SW480 (cell line): ENCODE measurements at regions not wholly inside any gene's neighbourhood (a gene's known extent, or its start where the extent isn't known, plus 50 kb on each side); places are given as distances from the start of the nearest gene placed in this dataset.

Experiments
- DNase-seq: peaks from one replicate; pipeline ENCODE4 v3.0.0-alpha.2; 2016; ENCODE audit warnings: low spot score

DNA sequence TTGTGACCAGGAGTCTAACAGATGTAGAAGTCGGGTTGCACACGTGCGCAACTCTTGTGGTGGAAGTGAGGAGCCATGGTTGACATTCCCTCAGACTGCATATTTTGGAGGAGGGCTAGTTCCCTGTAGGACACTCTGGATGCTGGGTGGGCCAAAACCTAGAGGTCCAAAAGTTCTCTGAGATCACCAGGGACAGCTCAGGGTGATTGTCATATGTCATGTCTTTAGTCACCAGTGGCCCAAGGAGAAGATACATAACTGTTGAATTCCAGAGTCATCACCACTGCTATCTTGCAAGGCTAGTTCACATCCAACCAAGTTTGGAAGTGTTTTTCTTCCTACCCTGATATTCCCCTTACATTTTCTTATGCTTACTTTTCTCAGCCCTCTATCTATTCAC, 95.2 kb upstream of the C3orf80 start:
- no peak for DNase-seq

DNA sequence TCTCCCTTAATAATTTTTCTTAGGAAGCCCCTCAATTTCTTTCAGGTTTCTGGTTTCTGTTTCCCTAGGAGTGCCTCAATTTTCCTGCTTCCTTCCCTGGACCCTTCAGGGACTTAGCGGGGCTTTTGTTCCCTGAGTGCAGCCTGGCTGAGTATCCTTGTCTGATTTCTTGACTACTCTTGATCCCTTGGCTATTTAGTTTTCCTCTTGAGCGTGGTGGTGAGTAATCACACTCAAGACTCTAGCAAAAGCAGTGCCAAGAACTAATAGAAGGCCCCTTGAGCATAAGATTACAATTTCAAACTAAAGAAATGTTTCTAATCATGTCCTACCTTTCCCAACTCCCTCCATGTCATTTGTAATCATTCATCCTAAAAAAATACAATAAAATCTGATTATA, 94.3 kb upstream of the C3orf80 start:
- DNase-seq = no peak

DNA sequence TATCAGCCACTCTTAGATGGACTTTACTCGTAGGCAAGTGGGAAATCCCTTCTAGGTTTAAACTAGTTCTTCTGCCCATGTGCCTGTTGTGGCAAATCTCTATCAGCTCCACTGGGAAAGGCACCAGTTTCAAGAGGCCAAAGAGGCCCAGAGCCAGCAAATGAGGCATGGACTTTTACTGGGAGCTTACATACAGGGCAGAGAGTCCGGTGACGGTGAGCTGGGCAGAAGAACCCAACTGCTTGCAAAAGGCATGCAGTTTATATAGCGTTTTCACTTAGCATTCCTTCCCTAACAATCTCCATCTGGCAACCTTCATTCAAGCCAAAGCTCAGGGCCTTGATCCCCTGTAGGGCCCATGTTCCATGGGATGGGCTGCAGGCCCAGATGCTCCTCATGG, 93.0 kb upstream of the C3orf80 start:
- DNase-seq = no peak

DNA sequence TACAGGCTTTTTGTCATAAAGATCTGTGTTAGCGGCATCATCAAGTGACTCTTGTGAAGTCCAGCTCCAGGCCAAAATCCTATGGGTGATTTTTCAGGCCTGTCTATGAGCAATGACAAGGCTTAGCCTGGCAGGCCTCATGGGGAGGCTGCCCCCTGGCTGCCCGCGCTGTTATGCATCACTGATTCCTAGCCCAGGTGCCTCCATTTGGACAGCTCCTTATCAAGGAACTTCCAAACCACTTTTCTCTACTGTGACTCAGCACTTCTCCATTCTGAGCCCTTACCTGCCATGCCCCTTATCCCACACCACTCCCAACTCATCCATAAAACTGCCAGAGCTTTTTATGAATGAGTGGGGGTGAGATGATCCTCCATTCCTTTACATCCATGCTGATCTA, 91.5 kb upstream of the C3orf80 start:
- peak; percentile 25 for DNase-seq

DNA sequence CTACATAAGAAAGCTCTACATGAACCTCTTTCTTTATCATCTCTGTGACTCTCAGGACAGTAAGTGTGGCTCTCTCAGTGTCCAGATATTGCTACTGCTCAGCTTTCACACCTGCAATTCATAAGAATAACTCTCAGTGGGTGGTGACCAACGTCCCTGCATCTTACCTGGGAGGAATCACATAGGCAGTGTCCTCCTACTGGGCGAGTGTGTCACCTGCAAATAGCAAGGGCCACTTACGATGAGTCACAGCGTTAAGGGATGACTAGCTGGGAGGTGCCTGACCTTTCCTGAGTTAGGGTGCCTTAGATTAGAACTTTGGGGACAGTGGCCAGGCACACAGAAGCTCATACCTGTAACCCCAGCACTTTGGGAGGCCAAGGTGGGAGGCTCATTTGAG, 90.8 kb upstream of the C3orf80 start:
- DNase-seq = peak; percentile 42

DNA sequence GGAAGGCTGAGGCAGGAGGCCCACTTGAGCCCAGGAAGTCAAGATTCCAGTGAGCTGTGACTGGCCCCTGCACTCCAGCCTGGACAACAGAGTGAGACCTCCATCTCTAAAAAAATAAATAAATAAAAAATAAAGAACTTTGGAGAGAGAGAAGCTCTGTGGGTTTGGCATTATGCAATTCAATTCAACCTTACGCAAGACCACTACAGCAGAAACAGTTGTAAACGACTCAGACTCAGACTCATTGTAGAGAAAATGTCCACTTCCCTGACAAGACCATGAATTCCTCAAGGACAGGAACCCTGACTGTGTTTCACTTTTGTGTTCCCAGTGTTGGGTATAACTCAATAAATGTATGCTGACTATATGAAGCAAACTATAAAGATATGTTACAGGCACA, 90.3 kb upstream of the C3orf80 start:
- no peak for DNase-seq

DNA sequence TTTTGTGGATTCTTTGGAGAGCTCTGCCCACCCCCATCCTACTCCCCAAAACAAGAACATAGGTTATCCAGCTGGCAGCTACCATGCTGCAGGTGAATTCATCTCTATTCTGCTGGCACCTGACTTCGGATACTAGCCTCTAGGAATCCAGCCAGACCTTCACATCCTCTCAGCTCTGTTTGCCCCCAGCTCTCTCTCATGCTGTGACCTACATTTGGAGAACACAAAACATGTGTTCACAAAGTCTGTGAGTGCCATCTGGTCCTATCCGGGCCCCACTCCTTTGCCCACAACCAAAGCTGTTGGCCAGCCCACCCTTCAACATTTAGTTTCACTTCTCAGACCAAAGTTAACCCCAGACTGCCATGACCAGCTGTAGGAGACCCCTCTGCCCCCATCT, 89.4 kb upstream of the C3orf80 start:
- DNase-seq = no peak

DNA sequence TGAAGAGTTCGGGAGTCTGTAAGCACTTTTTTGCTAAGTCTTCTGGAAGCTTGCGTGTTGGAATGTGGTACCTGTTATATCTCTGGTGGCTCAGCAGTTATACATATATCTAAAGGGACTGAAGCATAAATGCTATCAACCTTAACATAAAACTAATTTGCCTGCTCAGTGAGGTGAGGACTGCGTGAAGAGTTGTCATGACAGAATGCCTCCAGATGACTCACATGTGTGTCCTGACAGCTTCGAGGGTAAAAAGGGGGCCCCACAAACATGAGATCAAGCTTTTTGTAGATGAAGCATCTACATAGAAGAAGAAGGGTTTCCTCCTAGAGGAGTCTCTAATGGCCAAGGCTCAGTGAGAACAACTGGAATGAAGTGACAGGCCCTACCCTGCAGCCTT, 88.8 kb upstream of the C3orf80 start:
- DNase-seq = no peak

DNA sequence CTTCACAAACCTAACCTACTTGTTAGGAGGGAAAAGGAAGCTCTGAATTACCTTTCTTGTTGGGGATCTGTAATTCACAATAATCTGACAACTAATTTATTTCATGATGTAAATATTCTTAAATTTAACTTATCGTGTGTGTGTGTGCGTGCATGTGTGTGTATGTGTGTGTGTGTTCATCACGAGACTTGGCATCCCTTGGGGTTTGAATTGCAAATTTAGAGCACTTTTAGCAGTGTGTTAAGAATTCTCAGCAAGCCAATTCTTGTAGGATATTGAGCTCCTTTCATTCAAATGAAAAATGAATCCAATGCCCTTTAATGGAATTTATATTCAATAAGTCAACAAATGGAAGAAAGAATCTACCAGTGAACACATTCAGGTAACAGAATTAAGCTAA, 85.9 kb upstream of the C3orf80 start:
- no peak for DNase-seq

DNA sequence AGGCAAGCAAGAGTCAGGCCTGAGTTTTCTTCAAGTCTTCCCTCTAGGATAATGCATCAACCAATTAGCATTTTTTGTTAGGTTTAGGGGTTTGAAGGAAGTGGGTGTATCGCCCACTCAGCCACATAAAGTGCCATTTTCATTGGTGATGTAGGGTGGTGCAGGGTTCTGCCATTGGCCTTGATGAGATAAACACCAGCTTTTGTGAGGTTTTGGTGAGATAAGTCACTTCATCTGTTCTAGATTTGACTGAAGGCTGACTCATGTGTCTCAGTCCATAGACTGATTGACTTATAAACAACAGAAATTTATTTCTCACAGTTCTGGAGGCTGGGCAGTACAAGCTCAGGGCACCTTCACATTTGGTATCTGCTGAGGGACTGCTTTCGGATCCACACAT, 84.5 kb upstream of the C3orf80 start:
- no peak for DNase-seq

DNA sequence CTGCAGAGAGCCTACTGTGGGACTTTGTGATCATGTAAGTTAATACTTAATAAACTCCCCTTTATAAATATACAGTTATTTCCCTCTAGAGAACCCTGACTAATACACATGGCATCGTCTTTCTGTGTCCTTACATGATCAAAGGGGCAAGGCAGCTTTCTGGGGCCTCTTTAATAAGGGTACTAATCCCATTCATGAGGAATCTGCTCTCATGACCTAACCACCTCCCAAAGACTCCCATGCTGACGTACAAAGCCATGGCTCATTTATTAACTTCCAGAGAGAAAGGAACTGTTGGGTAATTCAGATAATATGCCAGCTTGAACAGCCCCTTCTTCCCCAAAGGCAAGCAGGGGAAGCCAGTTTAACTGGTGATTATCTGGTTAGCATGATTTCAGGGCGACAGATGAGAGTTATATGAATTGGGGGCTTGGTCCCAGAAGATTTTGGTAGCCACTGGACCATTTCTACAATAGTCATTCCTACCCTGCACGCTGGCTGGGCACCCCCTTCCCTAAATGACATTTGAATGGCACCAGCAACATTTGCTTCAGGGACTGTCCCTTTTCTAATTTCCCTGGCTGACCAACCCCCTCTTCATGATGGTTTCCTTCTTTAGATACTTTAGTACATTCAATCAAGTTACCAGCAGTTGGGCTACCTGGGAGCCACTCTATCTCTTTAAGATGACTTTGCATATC, 83.6 kb upstream of the C3orf80 start:
- no peak for DNase-seq

DNA sequence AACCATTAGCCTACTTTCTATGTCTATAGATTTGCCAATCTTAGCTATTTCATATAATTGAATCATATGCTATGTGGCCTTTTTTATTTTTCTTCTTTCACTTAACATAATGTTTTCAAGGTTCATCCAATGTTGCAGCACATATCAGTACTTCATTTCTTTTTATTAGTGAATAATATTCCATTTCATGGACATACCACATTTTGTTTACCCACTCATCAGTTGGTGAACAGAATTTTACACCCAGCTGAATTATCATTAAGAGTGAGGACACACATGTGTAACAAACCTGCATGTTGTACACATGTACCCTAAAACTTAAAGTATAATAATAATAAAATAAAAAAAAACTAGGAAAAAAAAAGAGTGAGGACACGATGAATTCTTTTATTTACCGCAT, 81.7 kb upstream of the C3orf80 start:
- DNase-seq = no peak

DNA sequence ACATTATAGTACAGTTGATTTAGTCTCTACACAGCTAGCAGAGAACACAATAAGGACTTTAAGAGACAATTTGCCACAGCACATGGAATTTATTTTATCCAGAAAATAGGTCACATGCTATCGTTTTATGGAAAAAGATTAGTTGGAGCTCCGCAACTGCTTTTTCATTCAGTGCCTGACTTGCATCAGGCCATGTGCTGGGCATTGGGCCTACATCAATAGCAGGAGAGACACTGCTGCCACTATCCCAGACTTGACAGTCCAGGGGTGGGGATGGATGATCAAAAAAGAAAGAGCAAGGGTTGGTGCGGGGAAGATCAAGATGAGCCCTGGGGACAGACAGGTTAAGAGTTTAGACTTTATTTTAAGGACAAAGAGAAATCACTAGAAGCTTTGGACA, 75.2 kb upstream of the C3orf80 start:
- DNase-seq = no peak

DNA sequence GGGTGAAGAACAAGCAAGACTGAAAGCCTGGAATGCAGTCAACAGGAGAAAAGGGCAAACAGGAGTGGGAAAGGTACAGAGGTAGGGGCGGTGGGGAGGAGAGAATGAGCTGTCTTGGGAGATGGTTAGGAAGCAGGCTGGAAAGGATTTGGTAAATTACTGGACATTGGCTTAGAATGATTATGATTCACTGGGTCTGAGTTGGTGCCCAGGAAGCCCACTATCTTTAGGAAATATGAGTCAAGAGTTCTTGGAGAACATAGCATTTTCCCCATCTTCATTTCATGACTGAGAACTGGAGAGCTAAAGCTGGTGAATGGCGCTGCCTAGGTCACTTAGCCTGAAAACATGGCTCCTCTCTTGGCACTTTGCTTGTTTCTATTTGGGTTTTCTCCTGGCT, 74.7 kb upstream of the C3orf80 start:
- DNase-seq = no peak

DNA sequence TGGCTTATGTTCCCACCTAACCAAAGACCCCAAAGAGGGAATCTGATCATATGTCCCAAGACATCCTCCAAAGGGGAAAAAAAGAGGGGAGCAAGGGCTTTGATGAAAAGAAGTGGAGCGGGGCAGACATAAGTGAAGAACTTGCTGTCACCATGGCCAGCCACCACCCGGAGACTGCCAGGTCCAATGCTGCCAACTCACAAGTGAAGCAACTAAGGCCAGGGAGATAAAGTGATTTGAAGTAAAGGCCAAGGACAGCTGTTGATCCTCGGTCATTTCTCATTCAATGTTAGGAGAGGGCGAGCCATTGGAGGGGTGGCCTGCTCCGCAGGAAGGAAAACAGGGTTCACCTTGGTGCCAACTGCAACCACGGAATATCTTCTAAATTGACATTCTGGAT, 72.6 kb upstream of the C3orf80 start:
- DNase-seq = no peak

DNA sequence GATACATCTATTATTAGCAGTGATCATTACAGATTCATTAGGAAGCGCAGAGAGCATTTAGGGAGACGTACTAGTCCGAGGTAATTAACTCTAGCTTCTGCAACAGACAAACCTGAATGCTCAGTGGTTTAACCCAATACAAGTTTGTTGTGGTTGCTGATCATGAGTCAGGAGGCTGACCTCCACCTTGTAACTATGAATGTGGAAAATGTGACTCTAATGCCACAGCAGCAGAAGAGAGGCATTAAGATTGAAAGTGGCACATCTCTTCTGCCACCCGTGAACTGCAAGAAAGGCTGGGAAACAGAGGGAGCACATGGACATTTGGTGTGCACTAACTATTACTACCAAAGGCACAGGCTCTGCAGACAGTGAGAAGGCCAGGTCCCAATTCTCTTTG, 71.2 kb upstream of the C3orf80 start:
- DNase-seq = no peak

DNA sequence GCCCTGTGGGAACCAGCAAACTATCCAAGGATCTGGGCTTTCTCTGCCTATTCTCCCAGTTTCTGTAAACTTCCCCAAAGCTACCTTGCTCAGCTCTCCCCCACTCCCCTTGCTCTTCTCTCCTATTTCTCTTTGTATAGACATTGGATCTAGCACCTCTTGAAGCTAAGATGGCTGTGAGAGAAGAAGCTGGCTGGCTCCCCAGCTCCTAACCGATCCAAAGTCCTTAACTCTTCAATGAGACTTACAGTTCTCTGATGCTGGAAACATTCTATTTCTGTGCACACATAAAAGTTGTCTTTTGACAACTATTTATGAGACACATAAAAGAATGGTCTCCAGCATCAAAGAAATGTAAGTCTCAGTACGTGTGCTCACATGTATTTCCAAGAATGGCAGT, 70.6 kb upstream of the C3orf80 start:
- DNase-seq = no peak

DNA sequence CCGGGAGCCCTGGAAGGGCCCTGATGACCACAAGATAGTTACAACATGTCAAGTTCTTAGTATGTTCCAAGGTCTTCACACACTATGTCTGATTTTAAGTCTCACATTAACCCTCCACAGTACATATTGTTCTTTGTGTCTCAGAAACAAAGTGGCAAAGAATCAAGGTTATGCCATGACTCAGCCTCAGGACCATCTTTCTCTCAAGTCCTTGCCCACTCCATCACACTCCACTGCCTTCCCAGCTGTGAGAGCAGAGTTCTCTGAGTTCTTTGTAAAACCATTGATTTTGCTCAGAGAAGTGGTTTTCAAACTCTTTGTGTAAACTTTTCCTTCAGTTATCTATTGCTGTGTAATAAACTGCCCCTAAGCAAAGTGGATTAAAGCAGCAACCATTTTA, 67.9 kb upstream of the C3orf80 start:
- no peak for DNase-seq

DNA sequence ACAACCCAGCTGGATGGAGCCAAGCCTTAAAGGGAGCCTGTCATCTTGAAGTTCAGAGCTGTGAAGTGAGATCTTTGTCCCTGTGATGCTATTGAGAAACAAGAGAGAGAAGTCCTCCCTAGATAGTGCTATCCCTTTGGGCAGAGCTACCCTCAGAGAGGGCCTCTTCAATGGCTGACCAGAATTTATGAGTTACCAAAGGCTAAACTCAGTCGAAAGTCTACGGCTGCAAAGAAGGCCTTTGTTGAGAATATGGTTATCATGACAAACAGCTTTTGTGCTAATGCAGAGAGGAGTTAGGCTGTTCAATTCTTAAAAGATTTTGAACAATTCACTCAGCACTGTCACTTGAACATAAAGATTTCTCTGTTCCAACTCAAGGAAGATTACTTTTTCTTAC, 65.9 kb upstream of the C3orf80 start:
- DNase-seq = no peak

DNA sequence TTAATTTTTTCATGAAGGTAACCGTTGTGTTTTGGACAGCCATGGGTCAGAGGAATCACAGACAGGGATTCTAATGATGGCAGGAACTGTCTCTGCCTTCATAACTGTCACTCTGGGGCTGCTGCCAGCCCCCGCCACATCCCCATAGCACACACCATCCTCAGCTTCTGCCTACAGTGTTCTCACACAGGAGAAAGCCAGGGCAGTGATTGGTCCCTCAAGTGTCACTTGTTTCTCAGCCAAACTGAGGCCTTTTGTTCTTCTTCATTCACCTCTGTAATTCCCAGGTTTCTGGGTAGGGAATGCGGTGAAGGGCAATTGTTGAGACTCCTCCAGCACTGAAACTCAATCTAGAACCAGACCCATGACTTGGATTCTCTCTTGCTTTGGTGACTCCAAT, 65.4 kb upstream of the C3orf80 start:
- no peak for DNase-seq

DNA sequence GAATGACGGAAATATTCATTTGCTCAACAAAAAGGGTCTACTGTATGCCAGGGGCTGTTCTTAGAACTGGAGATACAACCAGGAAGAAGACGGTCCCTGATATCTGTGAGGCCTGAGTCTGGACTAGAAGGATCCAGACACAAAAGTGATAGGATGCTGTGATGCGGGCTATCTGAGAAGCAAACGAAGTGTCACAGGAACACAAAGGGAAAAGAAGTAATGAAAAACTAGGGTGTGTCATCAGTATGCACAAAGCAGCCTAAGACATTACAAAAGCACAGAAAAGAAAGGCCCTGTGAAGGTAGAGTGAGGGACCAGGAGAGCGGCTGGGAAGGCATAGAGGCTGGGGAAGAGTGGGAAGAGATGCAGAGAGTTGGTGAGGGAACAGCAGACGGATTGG, 63.3 kb upstream of the C3orf80 start:
- no peak for DNase-seq

DNA sequence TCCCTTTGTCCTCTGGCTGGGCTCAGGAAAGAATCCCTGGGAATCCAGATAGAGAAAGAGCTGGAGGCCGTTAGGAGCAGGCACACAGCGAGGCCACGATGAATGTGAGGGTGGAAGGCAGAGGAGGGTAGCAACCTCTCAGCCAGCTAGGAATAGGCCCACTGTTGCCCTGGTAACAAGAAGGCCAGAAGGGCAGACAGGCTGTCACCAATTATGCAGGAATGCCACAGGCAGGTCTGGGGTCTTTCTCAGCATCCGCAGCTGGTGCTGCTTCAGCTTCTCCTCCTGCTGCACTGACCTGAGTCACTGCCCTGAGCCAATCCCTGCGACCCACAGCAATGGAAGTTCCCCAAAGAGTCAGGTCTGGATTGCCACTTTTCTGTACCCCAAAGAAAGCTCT, 62.8 kb upstream of the C3orf80 start:
- DNase-seq = no peak

DNA sequence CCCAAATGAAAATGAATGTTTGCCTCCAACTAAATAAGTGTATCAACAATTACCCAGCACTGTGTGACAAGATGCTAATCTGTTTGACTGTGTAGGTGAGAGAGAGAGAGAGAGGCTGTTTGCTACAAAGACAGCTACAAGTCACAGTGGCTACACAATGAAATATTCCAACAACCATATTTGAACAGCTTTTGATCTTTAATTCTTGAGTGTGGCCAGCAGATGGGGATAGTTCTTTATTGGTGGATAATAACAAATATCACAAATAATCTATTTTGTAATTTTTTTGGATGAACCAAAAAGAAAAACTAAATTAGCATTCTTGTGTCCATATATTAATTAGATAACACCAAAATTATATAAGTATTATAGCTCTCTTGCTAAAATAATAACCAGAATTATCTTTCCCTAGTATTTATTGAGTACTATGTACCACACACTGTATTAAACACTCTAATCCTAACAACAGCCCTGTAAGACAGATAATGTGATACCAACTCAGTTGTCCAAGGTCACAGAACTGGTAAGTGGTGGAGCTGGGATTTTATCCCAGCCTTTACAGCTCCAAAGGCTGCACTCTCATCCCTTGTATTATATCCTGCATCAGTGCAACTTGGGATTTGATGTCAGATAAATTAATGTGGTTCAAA, 61.9 kb upstream of the C3orf80 start:
- DNase-seq = peak; percentile 49

DNA sequence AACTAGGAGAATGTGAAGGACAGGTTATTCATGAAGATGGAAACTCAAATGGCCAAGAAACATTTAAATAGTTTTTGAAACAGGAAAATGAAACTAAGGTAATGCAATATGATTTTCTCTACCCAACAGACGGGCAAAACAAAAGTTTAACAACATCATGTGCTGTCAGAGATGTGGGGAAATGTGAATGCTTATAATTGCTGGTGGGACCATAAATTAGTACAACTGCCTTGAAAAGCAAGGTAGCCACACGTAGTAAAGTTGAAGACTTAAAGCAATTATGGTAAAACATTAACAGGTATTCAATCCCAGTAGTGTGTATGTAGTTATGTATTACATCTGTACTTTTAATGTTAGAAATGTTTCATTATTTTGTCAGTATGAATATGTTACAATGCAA, 57.0 kb upstream of the C3orf80 start:
- no peak for DNase-seq
